HUES64 (cell line): ENCODE measurements at regions not wholly inside any gene's neighbourhood (a gene's known extent, or its start where the extent isn't known, plus 50 kb on each side); places are given as distances from the start of the nearest gene placed in this dataset.

ENCODE experiments used
- H3K27ac ChIP-seq: 2 replicates; pipeline ENCODE4 v1.7.0; 2013; ENCODE audit warnings: low read depth, low read length, inconsistent platforms
- H3K27me3 ChIP-seq: 2 replicates; pipeline ENCODE4 v1.6.1; 2013; ENCODE audit warnings: mild to moderate bottlenecking, low read length; ENCODE audit not compliant: insufficient read depth
- H3K36me3 ChIP-seq: 2 replicates; pipeline ENCODE4 v1.6.1; 2013; ENCODE audit warnings: mild to moderate bottlenecking, low read length; ENCODE audit not compliant: insufficient read depth
- H3K4me1 ChIP-seq: 2 replicates; pipeline ENCODE4 v1.6.1; 2013; ENCODE audit warnings: mild to moderate bottlenecking, low read length, moderate library complexity; ENCODE audit not compliant: insufficient read depth
- H3K4me3 ChIP-seq: 2 replicates; pipeline ENCODE4 v1.5.1; 2013; ENCODE audit warnings: mild to moderate bottlenecking, low read length, moderate library complexity
- H3K9ac ChIP-seq: 2 replicates; pipeline ENCODE4 v1.6.1; 2013; ENCODE audit warnings: mild to moderate bottlenecking, low read depth, low read length
- H3K9me3 ChIP-seq: 2 replicates; pipeline ENCODE4 v1.6.1; 2013; ENCODE audit warnings: low read depth, low read length; ENCODE audit not compliant: insufficient read depth
- WGBS: fragments of 150-250, 120-280 bp; methylation state at CpG from one replicate; pipeline ENCODE4 v1.1.7; 2013; ENCODE audit warnings: missing lambda C conversion rate; 5-methylcytosine and 5-hydroxymethylcytosine counted together

- H3K27ac ChIP-seq, result peak overlapping the region; percentile 75; the same call in 1 of the 2 replicates
- H3K36me3 ChIP-seq, result no peaks in the 10 kb centered on the region
- H3K27me3 ChIP-seq, result no peaks in the 10 kb centered on the region
- H3K9ac ChIP-seq, result no peak overlapping the region
- H3K4me1 ChIP-seq, result peaks cover 10% of the 10 kb centered on the region
- WGBS, result 75% methylated on average over 10 of the region's 10 CpGs
- no peak overlapping the region for H3K4me3 ChIP-seq
- peaks cover 16% of the 10 kb centered on the region for H3K9me3 ChIP-seq
These were observed 91.9 kb upstream of the MBL2 start for GRCh38 chr10:52864201-52865106.

- Histone ChIP-seq H3K36me3 (no peaks in the 10 kb centered on the region), H3K4me1 (no peaks in the 10 kb centered on the region), H3K9ac (no peak overlapping the region), H3K27ac (no peak overlapping the region), H3K9me3 (no peaks in the 10 kb centered on the region), H3K4me3 (no peak overlapping the region), H3K27me3 (no peaks in the 10 kb centered on the region)
- whole genome bisulfite sequencing, result 94% methylated on average over 2 of the region's 2 CpGs
These were observed 86.1 kb upstream of the MBL2 start for GRCh38 chr10:52858722-52859121.

- H3K27me3 ChIP-seq, result no peaks in the 10 kb centered on the region
- H3K9ac ChIP-seq, result no peak overlapping the region
- H3K36me3 ChIP-seq, result no peaks in the 10 kb centered on the region
- H3K4me1 ChIP-seq, result peaks cover 11% of the 10 kb centered on the region
- WGBS, result no CpG with 5 or more reads among the region's 1 CpG
- H3K4me3 ChIP-seq, result no peak overlapping the region
- no peaks in the 10 kb centered on the region for H3K9me3 ChIP-seq
- H3K27ac ChIP-seq, result no peak overlapping the region
These were observed 83.2 kb upstream of the MBL2 start for GRCh38 chr10:52855546-52856325.

- Histone ChIP-seq H3K27ac (no peak overlapping the region), H3K4me3 (no peak overlapping the region), H3K27me3 (no peaks in the 10 kb centered on the region), H3K9me3 (peaks cover 2% of the 10 kb centered on the region; the same call in 1 of the 2 replicates), H3K36me3 (no peaks in the 10 kb centered on the region), H3K4me1 (peaks cover 11% of the 10 kb centered on the region), H3K9ac (no peak overlapping the region)
- 91% methylated on average over 4 of the region's 4 CpGs for WGBS
These were observed 81.1 kb upstream of the MBL2 start for GRCh38 chr10:52853704-52854103.

GRCh38 chr10:52836816-52837215 lies 64.2 kb upstream of the MBL2 start:
- Histone ChIP-seq H3K27ac (no peak overlapping the region), H3K4me1 (no peaks in the 10 kb centered on the region), H3K27me3 (no peaks in the 10 kb centered on the region), H3K9me3 (peaks cover 21% of the 10 kb centered on the region; the same call in 1 of the 2 replicates), H3K4me3 (no peak overlapping the region), H3K36me3 (no peaks in the 10 kb centered on the region), H3K9ac (no peak overlapping the region)
- WGBS, result 100% methylated on average over 1 of the region's 2 CpGs
